Muscle of back (tissue), 3 donors: ENCODE measurements at regions not wholly inside any gene's neighbourhood (a gene's known extent, or its start where the extent isn't known, plus 50 kb on each side); places are given as distances from the start of the nearest gene placed in this dataset.

Experiments
- DNase-seq, 3 donors: peaks; one replicate each; pipeline versions ENCODE4 v3.0.0 to v3.0.0-alpha.2; 2013

- no peak for DNase-seq
Measured at GRCh38 chr1:65486613-65487012, 66.1 kb downstream of the LEPR start.

- DNase-seq: no peak
Measured at GRCh38 chr1:65489481-65489880, 69.0 kb downstream of the LEPR start.

GRCh38 chr1:65490231-65491009, 70.0 kb downstream of the LEPR start:
- DNase-seq: peak in 1 of 3 donors; percentile 53

- no peak for DNase-seq
Measured at GRCh38 chr1:65491472-65491871, 71.0 kb downstream of the LEPR start.

- peak in 1 of 3 donors; percentile 25 for DNase-seq
Measured at GRCh38 chr1:65493802-65494201, 73.3 kb downstream of the LEPR start.

- no peak for DNase-seq
Measured at GRCh38 chr1:65494671-65495070, 74.2 kb downstream of the LEPR start.

GRCh38 chr1:65495137-65495536, 74.7 kb downstream of the LEPR start:
- peak in 1 of 3 donors; percentile 41 for DNase-seq

- DNase-seq: peak in 1 of 3 donors; percentile 40
Measured at GRCh38 chr1:65497256-65497830, 76.9 kb downstream of the LEPR start.

GRCh38 chr1:65503427-65503826, 83.0 kb downstream of the LEPR start:
- DNase-seq: no peak

- DNase-seq: no peak
Measured at GRCh38 chr1:65504263-65504662, 83.8 kb downstream of the LEPR start.

GRCh38 chr1:65505547-65506300, 85.3 kb downstream of the LEPR start:
- peak in 2 of 3 donors; percentile 36 to 53 for DNase-seq

GRCh38 chr1:65508051-65508450, 87.6 kb downstream of the LEPR start:
- no peak for DNase-seq

- peak in 1 of 3 donors; percentile 57 for DNase-seq
Measured at GRCh38 chr1:65509912-65510680, 89.6 kb downstream of the LEPR start.

GRCh38 chr1:65510961-65511360, 90.5 kb downstream of the LEPR start:
- DNase-seq: no peak

GRCh38 chr1:65512383-65512782, 91.9 kb downstream of the LEPR start:
- DNase-seq: no peak

GRCh38 chr1:65512967-65513780, 92.7 kb downstream of the LEPR start:
- no peak for DNase-seq

- DNase-seq: no peak
Measured at GRCh38 chr1:65514041-65514440, 93.6 kb downstream of the LEPR start.

- DNase-seq: no peak
Measured at GRCh38 chr1:65524931-65525265, 104.4 kb downstream of the LEPR start.

- peak in 2 of 3 donors; percentile 32 to 53 for DNase-seq
Measured at GRCh38 chr1:65525266-65526048, 105.0 kb downstream of the LEPR start.

GRCh38 chr1:65526049-65526556, 105.6 kb downstream of the LEPR start:
- DNase-seq: peak in 1 of 3 donors; percentile 21
